GM21717 (cell line): ENCODE measurements at regions not wholly inside any gene's neighbourhood (a gene's known extent, or its start where the extent isn't known, plus 50 kb on each side); places are given as distances from the start of the nearest gene placed in this dataset.
"Not testable (repeated sequence)": the region's sequence is repeated elsewhere in the genome, so short reads cannot be mapped to it uniquely, and the experiment has no call there.

Experiments used
- ATAC-seq: cut with Tn5 transposase; IDR thresholded peaks from one replicate; pipeline ENCODE4 v1.9.1; 2021; ENCODE audit warnings: mild to moderate bottlenecking, moderate library complexity; ENCODE audit not compliant: unreplicated experiment

DNA sequence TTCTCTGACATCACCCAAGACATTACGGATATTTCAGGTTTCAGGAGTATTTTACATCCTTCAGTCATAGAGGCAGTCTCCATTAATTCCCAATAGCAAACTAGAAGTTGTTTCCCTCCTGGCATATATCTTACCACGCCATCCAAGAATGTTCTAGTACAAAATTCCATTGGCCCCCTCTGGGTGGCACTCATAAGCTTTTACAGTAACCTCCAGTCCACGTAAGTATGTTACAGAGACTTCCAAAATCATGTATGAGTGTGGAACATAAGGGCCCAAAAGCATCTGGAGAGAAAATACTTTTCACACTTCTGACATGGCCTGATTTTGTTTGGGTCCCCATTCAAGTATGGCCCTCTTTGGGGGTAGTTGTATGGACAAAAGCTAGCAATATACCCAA is 58.1 kb upstream of the DHRS4 start:
- no peak for ATAC-seq

DNA sequence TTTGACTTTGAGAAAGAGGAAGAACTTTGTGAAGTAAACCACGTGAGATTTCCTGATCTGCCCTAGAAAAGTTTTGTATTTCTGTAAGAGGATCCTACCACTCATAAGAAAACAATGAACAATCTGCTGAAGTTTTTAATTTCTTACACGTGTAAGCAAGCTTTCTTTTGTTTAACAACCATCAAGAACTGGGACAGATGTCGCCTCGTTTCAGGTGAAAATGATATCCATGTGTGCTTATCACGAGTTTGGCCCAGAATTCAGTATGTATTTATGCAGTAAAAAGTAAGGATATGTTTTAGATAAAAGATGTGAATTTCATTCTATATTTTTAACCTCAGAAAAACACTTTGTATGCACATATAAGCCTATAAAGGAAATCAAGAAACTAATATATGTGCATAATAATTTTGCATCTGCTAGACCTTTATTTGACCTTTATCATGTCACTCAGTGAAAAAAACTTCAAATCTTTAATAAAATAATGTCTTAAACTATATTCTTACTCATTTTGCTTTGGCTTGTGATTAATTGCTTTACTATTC is 56.9 kb upstream of the DHRS4 start:
- ATAC-seq = no peak

DNA sequence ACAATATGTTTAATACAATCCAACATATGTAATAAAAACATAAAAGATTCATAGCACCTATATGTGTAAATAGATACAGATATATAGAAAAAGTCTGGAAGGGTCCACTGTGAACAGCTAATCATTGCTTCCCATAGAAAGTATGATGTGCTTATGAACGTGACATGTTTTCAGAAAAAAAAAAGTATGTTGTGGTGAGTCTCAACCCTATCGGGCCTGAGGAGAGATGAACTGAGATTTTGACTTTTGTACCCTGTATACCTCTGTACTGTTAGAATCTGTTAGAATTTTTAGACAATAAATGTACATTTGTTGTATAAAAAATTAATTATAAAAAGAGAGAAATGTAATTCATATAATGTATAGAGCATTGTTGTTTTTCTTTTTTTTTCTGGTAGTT is 56.3 kb upstream of the DHRS4 start:
- not testable (repeated sequence) for ATAC-seq

DNA sequence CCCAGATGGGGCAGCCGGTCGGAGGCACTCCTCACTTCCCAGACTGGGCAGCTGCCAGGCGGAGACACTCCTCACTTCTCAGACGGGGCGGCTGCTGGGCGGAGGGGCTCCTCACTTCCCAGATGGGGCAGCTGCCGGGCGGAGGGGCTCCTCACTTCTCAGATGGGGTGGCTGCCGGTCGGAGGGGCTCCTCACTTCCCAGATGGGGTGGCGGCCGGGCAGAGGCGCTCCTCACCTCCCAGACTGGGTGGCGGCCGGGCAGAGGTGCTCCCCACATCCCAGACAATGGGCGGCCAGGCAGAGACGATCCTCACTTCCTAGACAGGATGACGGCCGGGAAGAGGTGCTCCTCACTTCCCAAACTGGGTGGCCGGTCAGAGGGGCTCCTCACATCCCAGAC is 55.2 kb upstream of the DHRS4 start:
- ATAC-seq = not testable (repeated sequence)

DNA sequence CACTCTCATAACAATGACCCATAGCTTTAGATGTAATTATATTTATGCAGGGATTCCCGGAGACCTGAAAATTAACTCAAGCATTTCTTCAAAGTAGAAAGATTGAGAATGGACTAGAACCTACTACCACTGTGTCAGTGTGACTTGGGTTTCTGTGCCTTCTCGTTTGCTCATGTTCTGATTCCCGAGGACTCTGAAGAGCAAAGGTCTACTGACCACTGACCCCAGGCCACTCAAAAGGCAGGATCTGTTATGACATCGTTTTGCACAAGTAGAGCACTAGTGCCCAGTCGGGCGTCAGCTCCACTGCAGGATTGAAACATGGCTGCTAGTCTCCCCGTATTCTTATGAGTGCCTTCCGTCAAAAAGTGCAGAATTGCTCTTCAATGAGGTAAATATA is 53.8 kb upstream of the DHRS4 start:
- no peak for ATAC-seq

DNA sequence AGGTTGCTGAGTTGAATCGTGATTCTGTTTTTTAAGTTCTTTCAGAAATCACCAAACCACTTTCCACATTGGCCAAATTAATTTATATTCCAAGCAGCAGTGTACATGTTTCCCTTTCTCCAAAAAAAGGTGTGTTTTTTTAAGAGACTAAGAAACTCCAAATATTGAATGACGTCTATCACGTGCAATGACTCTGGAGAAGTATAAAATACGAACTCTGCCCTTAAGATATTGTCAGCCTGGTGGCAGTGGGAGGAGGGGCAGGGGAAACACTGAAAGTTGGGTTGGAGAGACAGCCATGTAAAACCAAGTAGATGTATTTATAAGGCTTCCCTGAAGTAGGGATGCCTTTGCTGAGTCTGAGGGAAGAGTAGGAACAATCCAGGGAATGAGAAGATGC is 50.1 kb upstream of the DHRS4 start:
- no peak for ATAC-seq
